ENCODE measurements at regions not wholly inside any gene's neighbourhood (a gene's known extent, or its start where the extent isn't known, plus 50 kb on each side); places are given as distances from the start of the nearest gene placed in this dataset.

GRCh38 chr9:106526716-106527204 is 336.2 kb upstream of the ZNF462 start:
- DNase-seq (ENCODE audit: low read depth in 2 of 2), result no peak

GRCh38 chr9:106528158-106528557 is 334.8 kb upstream of the ZNF462 start:
- no peak for DNase-seq (ENCODE audit: low read depth in 2 of 2)

- DNase-seq (ENCODE audit: low read depth in 2 of 2), result no peak
These were observed 333.4 kb upstream of the ZNF462 start for GRCh38 chr9:106529616-106530015.

- no peak for DNase-seq (ENCODE audit: low read depth in 2 of 2)
These were observed 331.5 kb upstream of the ZNF462 start for GRCh38 chr9:106531491-106531890.

- DNase-seq (ENCODE audit: low read depth in 2 of 2), result no peak
These were observed 330.5 kb upstream of the ZNF462 start for GRCh38 chr9:106532306-106533015.

DNA sequence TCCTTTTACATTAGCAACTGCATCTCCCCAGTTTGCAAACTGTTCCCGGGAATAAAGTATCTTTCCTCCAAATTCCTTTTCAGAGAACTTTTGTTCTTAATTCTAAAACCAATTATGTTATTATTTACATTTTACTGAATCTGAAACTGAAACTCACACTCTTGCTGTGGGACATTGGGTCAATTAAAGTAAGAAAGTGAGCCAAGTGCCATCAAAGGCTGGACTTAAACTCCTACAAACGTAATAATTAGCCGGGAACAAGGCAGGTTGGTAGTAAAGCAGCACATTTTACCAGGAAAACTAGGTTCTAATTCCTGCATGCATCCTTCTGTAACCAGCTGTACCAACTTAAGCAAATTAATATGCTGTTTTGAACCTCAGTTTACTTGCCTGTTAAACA is 328.2 kb upstream of the ZNF462 start:
- no peak for DNase-seq (ENCODE audit: low read depth in 2 of 2)

DNA sequence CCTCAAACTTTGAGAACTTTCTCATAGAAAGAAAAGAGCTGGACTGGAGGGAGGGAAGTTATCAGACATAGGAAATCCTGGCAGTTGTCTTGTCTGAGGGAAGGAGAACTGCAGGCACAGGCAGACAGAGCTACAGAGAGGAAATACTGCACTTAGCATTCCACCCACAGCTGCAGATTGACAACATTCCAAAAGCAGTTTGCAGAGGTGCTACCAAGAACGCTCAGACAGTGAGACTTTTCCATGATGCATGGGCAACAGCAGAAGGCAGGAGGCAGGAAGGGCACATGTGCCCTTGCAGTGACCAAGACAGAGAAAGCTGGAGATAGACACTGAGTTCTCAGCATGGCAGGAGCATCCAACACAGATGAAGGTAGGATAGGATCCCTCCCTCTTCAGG is 327.5 kb upstream of the ZNF462 start:
- no peak for DNase-seq (ENCODE audit: low read depth in 2 of 2)

DNA sequence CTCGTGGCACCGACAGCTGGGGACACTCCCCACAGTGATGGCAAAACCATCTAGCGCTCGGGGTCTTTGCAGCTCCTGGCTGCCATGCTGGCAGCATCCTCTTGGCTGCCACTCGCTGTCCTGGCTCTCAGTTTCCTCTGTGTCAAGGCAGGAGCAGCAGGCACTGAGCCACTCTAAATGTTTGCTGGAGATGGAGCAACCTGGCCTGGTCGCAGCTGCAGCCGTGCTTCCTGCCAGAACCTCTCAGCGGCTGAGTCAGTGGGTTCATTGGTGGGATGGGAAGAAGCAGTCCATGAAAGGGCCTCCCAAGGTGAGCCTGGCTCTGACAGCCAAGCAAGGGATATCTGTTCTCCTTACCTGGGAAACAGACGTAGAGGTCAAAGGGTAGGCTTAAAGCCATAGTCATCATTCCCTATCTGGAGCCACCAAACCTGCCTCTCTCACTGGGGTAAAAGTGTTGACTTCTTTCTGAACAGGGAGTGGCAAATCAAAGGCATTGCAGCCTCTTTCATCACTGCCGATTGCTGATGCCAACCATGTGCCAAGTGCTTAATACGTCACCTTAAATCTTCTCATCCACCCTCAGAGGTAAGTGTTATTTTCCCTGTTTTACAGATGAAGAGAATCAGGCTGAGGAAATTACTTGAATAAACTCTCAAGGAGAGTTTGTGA is 304.8 kb upstream of the ZNF462 start:
- no peak for DNase-seq (ENCODE audit: low read depth in 2 of 2)

DNA sequence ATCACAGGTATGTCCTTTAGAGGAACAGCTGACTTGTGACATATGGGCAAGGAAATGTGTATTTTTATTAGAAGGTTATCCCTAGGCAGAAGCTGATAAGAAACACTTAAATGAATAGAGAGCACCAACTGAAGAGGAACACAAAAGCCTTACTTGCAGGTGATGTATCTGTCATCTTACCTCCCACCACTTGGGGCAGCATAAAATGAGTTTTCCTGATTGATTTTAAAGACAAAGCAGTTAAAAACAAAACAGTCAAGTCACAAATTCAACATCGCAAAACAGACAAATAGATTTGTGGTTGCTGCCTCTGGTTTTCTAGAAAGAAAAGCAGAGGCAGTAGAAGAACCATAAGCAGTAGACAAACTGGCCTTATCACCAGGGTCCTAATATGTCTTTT is 302.4 kb upstream of the ZNF462 start:
- DNase-seq (ENCODE audit: low read depth in 2 of 2), result no peak

DNA sequence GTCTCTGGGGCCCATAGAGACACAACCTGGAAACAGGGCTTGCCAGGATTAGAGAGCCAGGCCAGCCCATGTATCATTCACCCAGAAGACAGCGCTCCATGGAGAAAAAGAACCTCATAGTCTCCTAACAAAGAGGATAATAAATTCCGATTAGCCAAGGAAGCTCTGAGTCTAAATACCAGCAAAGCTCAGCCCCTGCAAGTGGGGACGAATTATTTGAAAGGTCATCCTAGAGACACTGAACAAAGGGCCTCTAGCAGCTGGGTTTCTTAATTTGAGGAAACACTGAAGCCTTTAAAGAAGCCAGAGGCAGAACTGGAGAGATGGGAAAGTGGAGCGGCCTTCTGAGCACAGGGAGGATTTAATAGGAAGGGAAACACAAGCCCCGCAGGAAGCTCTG is 287.1 kb upstream of the ZNF462 start:
- no peak for DNase-seq (ENCODE audit: low read depth in 2 of 2)

DNA sequence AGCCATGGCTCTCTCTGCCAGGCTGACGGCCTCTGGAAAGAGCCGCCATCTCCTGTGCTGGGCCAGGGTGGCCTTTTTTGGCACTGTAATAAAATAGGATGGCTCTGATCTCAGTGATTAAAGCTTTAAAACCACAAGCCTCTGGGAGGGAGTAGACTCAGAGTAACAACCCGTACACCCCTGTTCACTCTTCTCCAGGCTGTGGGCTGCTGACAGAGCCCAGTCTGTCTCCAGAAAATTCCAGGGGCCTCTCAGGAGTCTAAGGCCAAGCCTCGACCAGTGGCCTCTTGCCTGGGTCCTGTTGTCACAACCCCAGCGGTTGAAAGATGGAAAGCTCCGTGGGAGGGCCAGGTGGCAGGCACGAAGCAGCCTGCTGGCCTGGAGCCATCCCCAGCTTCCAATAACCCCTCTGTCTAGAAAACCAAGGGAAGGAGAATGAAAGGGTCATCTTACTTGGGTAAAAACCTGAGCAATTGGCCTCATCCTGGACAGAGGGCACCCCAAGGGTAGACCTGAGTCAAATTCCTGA is 286.7 kb upstream of the ZNF462 start:
- DNase-seq (ENCODE audit: low read depth in 2 of 2), result no peak

- no peak for DNase-seq (ENCODE audit: low read depth in 2 of 2)
These were observed 285.8 kb upstream of the ZNF462 start for GRCh38 chr9:106577121-106577520.

DNA sequence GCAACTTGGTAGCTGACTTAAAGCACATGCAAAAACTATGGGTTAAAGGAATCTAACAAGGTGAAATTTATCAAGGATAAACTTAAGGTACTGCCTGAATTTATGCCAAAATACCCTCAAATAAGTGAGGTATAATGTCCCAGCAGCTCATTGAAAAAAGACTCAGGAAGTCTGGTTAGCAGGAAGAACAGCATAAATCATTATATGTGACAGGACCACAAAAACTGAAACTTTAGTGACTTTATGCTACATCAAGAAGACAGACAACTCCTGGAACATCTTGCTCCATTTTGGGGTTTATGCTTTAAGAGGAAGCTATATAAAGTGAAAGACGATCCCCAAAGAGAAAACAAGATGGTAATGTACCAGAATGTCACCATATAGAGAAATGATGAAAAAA is 282.4 kb upstream of the ZNF462 start:
- DNase-seq (ENCODE audit: low read depth in 2 of 2), result no peak

DNA sequence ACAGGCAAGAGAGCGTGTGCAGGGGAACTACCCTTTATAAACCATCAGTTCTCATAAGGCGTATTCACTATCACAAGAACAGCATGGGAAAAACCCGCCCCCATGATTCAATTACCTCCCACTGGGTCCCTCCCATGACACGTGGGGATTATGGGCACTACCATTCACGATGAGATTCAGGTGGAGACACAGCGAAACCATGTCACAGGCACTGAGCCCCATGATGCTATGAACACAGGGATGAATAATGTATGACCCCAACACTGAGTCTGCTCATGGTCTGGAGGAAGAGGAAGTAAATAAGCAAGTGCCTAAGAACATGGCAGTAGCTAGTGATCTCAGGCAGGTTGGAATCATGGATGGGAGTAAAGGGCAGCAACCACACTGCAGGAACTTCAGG is 281.0 kb upstream of the ZNF462 start:
- no peak for DNase-seq (ENCODE audit: low read depth in 2 of 2)

- DNase-seq (ENCODE audit: low read depth in 2 of 2), result no peak
These were observed 279.2 kb upstream of the ZNF462 start for GRCh38 chr9:106583751-106584150.

DNA sequence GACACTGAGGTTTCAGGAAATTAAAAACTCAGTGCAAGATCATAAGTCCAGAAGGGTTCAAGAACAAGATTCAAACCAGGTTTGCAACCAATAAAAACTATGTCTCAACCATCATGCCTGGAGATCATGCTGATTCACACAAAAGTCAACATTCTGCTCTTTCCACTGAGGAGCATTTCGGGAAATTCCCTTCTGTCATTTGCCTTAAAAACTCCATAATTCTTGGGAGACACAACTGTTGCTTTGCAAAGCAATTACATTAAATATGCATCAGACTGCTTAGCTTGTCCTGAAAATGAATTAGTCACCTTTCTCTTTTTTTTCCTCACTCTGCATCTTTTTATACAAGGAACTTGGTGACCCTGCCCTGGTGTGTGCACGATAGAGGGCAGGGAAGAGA is 275.9 kb upstream of the ZNF462 start:
- peak in 1 of 2 experiments; percentile 19 for DNase-seq (ENCODE audit: low read depth in 2 of 2)

- no peak for DNase-seq (ENCODE audit: low read depth in 2 of 2)
These were observed 274.3 kb upstream of the ZNF462 start for GRCh38 chr9:106588626-106589025.

- no peak for DNase-seq (ENCODE audit: low read depth in 2 of 2)
These were observed 272.0 kb upstream of the ZNF462 start for GRCh38 chr9:106590759-106591505.

- no peak for DNase-seq (ENCODE audit: low read depth in 2 of 2)
These were observed 269.8 kb upstream of the ZNF462 start for GRCh38 chr9:106593201-106593600.

- no peak for DNase-seq (ENCODE audit: low read depth in 2 of 2)
These were observed 266.0 kb upstream of the ZNF462 start for GRCh38 chr9:106596984-106597383.

GRCh38 chr9:106600955-106601560 is 261.9 kb upstream of the ZNF462 start:
- no peak for DNase-seq (ENCODE audit: low read depth in 2 of 2)

- no peak for DNase-seq (ENCODE audit: low read depth in 2 of 2)
These were observed 260.6 kb upstream of the ZNF462 start for GRCh38 chr9:106602344-106602743.

All from fibroblast of skin of left biceps (primary cell).